ENCODE measurements at regions not wholly inside any gene's neighbourhood (a gene's known extent, or its start where the extent isn't known, plus 50 kb on each side); places are given as distances from the start of the nearest gene placed in this dataset.

DNA sequence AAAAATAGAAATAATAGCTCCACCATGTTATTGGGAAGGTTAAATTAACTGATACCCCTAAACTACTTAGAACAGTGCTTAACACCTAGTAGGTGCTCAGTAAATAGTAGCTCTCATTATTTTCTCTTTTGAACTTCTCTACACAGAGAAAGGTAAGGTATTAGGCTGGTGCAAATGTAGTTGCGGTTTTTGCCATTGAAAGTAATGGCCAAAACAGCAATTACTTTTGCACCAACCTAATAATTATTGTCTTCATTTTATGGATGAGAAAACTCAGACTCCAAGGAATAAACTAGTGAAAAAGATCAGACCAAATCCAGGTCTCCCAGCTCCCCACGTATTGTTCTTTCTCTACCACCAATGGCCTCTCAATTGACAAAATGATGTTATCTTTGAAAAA lies 157.2 kb upstream of the TMPO start:
- H3K9me3 ChIP-seq: no peaks in the 10 kb centered on the region
- no peaks in the 10 kb centered on the region for H3K9me2 ChIP-seq
- CTCF ChIA-PET: no interaction called here
- 73% methylated on average over 2 of the region's 2 CpGs for WGBS (ENCODE audit: low lambda C conversion rate)
- no peaks in the 10 kb centered on the region for H3K79me2 ChIP-seq (ENCODE audit: insufficient read depth)
- H4K20me1 ChIP-seq (ENCODE audit: insufficient read depth): no peaks in the 10 kb centered on the region
- H2AFZ ChIP-seq (ENCODE audit: low read depth): no peak overlapping the region
- no peak overlapping the region for H3K4me2 ChIP-seq
- no peak for DNase-seq
- no peaks in the 10 kb centered on the region for H3K27me3 ChIP-seq (ENCODE audit: insufficient read depth)
- H3K36me3 ChIP-seq (replicated peaks in 1 of 2; ENCODE audit: control insufficient read depth in 1 of 2, insufficient read depth in 2 of 2, low read length in 1 of 2): no peaks in the 10 kb centered on the region
- POLR2A ChIA-PET: no interaction called here
- no peak overlapping the region for H3K9ac ChIP-seq
- no peak overlapping the region for H3K27ac ChIP-seq (ENCODE audit: low read depth in 2 of 2, low read length in 1 of 2)
- H3K4me1 ChIP-seq (ENCODE audit: control insufficient read depth in 1 of 2, insufficient read depth in 2 of 2, low read depth in 1 of 2, low read length in 1 of 2): peaks cover 0 to 5% of the 10 kb centered on the region in 2 experiments; a peak in 1 of 4 replicates
- TF ChIP-seq GABPA (IDR thresholded peaks at IDR 0.05; ENCODE audit: low read depth) (no peak), RFX5 (IDR thresholded peaks at IDR 0.05; ENCODE audit: low read length) (no peak), JUND (IDR thresholded peaks at IDR 0.05) (no peak), TCF12 (IDR thresholded peaks at IDR 0.05) (no peak)
- TF ChIP-seq, protein P1, sequence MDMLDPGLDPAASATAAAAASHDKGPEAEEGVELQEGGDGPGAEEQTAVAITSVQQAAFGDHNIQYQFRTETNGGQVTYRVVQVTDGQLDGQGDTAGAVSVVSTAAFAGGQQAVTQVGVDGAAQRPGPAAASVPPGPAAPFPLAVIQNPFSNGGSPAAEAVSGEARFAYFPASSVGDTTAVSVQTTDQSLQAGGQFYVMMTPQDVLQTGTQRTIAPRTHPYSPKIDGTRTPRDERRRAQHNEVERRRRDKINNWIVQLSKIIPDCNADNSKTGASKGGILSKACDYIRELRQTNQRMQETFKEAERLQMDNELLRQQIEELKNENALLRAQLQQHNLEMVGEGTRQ (IDR thresholded peaks at IDR 0.05; ENCODE audit: borderline replicate concordance, low read depth, low read length): no peak
- H3K4me3 ChIP-seq (ENCODE audit: low read depth in 2 of 2, low read length in 1 of 2): no peak overlapping the region
- H3F3A ChIP-seq (replicated peaks; ENCODE audit: insufficient read depth): peaks cover 8% of the 10 kb centered on the region

DNA sequence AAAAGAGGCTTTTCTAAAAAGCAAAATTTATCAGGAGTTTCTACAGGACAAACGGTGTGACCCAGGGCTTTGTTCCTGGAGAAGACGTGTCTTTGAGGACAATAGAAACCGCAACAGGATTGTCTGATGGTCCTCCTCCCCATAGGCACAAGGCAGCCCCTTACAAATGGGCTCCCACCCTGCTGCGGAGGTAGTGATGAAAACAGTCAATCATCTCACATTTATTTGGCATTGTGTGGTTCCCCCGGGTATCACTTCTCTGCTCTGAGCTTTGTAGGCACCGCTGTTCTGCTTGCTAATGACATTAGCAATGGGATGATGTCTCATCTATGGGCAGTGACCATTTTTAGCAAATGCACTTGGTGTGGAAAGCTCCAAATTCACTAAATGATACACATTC lies 155.5 kb upstream of the TMPO start:
- Histone ChIP-seq H3K36me3 (replicated peaks in 1 of 2; ENCODE audit: control insufficient read depth in 1 of 2, insufficient read depth in 2 of 2, low read length in 1 of 2) (no peaks in the 10 kb centered on the region), H3K9me3 (no peaks in the 10 kb centered on the region), H3K9me2 (no peaks in the 10 kb centered on the region), H3K27me3 (ENCODE audit: insufficient read depth) (no peaks in the 10 kb centered on the region), H3K4me3 (ENCODE audit: low read depth in 2 of 2, low read length in 1 of 2) (no peak overlapping the region), H4K20me1 (ENCODE audit: insufficient read depth) (no peaks in the 10 kb centered on the region), H3K27ac (ENCODE audit: low read depth in 2 of 2, low read length in 1 of 2) (no peak overlapping the region), H3K4me2 (no peak overlapping the region), H3K79me2 (ENCODE audit: insufficient read depth) (no peaks in the 10 kb centered on the region), H3F3A (replicated peaks; ENCODE audit: insufficient read depth) (no peaks in the 10 kb centered on the region), H3K4me1 (ENCODE audit: control insufficient read depth in 1 of 2, insufficient read depth in 2 of 2, low read depth in 1 of 2, low read length in 1 of 2) (0 out of 4 replicates have a peak, but pooled peaks cover 0 to 5% of the 10 kb centered on the region in 2 experiments), H2AFZ (ENCODE audit: low read depth) (no peak overlapping the region), H3K9ac (no peak overlapping the region)
- ChIA-PET CTCF (no interaction called here), POLR2A (no interaction called here)
- no peak for DNase-seq
- WGBS (ENCODE audit: low lambda C conversion rate): 73% methylated on average over 6 of the region's 6 CpGs
- TF ChIP-seq, protein P2, sequence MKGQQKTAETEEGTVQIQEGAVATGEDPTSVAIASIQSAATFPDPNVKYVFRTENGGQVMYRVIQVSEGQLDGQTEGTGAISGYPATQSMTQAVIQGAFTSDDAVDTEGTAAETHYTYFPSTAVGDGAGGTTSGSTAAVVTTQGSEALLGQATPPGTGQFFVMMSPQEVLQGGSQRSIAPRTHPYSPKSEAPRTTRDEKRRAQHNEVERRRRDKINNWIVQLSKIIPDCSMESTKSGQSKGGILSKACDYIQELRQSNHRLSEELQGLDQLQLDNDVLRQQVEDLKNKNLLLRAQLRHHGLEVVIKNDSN (IDR thresholded peaks at IDR 0.05; ENCODE audit: borderline replicate concordance, low read depth): no peak

DNA sequence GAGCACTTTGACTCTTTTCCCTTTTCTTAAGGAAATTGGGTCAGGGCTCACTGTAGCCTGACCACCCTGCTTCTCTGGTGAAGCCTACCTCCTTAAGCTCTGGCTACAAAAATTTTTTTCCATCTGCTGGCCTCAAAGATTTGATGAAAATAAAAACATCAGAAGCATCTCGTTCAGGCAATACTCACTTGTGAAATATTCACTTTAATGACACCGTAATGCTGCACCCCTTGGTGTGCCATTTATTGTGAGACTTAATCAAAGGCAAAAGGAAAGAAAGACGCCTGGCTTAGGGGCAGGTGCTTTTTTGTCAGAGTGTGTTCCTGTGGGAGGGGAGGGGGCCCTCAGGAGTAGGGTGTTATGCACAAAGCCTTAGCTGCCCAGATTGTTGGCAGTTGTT lies 155.0 kb upstream of the TMPO start:
- Histone ChIP-seq H3K36me3 (replicated peaks in 1 of 2; ENCODE audit: control insufficient read depth in 1 of 2, insufficient read depth in 2 of 2, low read length in 1 of 2) (no peaks in the 10 kb centered on the region), H3K4me1 (ENCODE audit: control insufficient read depth in 1 of 2, insufficient read depth in 2 of 2, low read depth in 1 of 2, low read length in 1 of 2) (0 out of 4 replicates have a peak, but pooled peaks cover 0 to 5% of the 10 kb centered on the region in 2 experiments), H3K79me2 (ENCODE audit: insufficient read depth) (no peaks in the 10 kb centered on the region), H3K9ac (no peak overlapping the region), H4K20me1 (ENCODE audit: insufficient read depth) (no peaks in the 10 kb centered on the region), H3K27me3 (ENCODE audit: insufficient read depth) (no peaks in the 10 kb centered on the region), H3K4me2 (no peak overlapping the region), H2AFZ (ENCODE audit: low read depth) (no peak overlapping the region), H3K4me3 (ENCODE audit: low read depth in 2 of 2, low read length in 1 of 2) (no peak overlapping the region), H3K9me3 (no peaks in the 10 kb centered on the region), H3K9me2 (no peaks in the 10 kb centered on the region), H3F3A (replicated peaks; ENCODE audit: insufficient read depth) (no peaks in the 10 kb centered on the region), H3K27ac (ENCODE audit: low read depth in 2 of 2, low read length in 1 of 2) (no peak overlapping the region)
- no peak for DNase-seq
- ChIA-PET CTCF (no interaction called here), POLR2A (no interaction called here)
- WGBS (ENCODE audit: low lambda C conversion rate): 65% methylated on average over 3 of the region's 3 CpGs
- TF ChIP-seq, protein P2 (IDR thresholded peaks at IDR 0.05; ENCODE audit: borderline replicate concordance, low read depth): no peak
- no peak for TF ChIP-seq GABPA (IDR thresholded peaks at IDR 0.05; ENCODE audit: low read depth)
- TF ChIP-seq TEAD4 (IDR thresholded peaks at IDR 0.05; ENCODE audit: borderline replicate concordance, insufficient read depth): no peak
- no peak for TF ChIP-seq CHD2 (IDR thresholded peaks at IDR 0.05; ENCODE audit: low read length, partially characterized antibody)
- TF ChIP-seq, protein P1 (IDR thresholded peaks at IDR 0.05; ENCODE audit: borderline replicate concordance, low read depth, low read length): no peak
- TF ChIP-seq, protein P3, sequence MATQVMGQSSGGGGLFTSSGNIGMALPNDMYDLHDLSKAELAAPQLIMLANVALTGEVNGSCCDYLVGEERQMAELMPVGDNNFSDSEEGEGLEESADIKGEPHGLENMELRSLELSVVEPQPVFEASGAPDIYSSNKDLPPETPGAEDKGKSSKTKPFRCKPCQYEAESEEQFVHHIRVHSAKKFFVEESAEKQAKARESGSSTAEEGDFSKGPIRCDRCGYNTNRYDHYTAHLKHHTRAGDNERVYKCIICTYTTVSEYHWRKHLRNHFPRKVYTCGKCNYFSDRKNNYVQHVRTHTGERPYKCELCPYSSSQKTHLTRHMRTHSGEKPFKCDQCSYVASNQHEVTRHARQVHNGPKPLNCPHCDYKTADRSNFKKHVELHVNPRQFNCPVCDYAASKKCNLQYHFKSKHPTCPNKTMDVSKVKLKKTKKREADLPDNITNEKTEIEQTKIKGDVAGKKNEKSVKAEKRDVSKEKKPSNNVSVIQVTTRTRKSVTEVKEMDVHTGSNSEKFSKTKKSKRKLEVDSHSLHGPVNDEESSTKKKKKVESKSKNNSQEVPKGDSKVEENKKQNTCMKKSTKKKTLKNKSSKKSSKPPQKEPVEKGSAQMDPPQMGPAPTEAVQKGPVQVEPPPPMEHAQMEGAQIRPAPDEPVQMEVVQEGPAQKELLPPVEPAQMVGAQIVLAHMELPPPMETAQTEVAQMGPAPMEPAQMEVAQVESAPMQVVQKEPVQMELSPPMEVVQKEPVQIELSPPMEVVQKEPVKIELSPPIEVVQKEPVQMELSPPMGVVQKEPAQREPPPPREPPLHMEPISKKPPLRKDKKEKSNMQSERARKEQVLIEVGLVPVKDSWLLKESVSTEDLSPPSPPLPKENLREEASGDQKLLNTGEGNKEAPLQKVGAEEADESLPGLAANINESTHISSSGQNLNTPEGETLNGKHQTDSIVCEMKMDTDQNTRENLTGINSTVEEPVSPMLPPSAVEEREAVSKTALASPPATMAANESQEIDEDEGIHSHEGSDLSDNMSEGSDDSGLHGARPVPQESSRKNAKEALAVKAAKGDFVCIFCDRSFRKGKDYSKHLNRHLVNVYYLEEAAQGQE (IDR thresholded peaks at IDR 0.05; ENCODE audit: low read depth, low read length): no peak
- TF ChIP-seq EP300 (IDR thresholded peaks at IDR 0.05; ENCODE audit: borderline replicate concordance in 1 of 2, low read depth in 1 of 2, low read length in 1 of 2): no peak
- TF ChIP-seq RCOR1 (IDR thresholded peaks at IDR 0.05; ENCODE audit: low read length): no peak
- no peak for TF ChIP-seq GATA2 (CRISPR knock-in tag; IDR thresholded peaks at IDR 0.05)
- TF ChIP-seq, protein P4, sequence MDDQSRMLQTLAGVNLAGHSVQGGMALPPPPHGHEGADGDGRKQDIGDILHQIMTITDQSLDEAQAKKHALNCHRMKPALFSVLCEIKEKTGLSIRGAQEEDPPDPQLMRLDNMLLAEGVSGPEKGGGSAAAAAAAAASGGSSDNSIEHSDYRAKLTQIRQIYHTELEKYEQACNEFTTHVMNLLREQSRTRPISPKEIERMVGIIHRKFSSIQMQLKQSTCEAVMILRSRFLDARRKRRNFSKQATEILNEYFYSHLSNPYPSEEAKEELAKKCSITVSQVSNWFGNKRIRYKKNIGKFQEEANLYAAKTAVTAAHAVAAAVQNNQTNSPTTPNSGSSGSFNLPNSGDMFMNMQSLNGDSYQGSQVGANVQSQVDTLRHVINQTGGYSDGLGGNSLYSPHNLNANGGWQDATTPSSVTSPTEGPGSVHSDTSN (IDR thresholded peaks at IDR 0.05): no peak

Measured in SK-N-SH (cell line).